ENCODE measurements at regions not wholly inside any gene's neighbourhood (a gene's known extent, or its start where the extent isn't known, plus 50 kb on each side); places are given as distances from the start of the nearest gene placed in this dataset.

DNA sequence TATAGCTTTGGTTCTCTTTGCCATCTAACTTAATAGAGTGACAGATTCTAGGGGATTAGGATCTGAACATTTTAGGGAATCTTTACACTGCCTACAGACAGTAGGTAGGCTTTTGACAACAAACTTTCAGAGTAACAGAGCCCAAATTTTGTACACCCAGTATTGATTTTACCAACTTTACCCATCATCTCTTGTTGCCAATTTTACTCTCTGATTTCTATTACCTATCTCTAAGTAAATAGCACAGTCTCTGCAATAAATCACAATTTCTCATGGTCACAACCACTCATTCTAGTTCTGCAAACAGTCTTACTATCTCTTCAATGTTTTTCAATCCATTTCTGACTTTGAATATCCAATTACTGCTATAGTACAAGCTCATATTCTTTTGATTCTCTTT is 1097.6 kb upstream of the PHF14 start:
- no peak overlapping the region for H3K4me3 ChIP-seq (ENCODE audit: low read depth, low read length)
- DNase-seq (ENCODE audit: low read depth) = no peak
- TF ChIP-seq, protein P1, sequence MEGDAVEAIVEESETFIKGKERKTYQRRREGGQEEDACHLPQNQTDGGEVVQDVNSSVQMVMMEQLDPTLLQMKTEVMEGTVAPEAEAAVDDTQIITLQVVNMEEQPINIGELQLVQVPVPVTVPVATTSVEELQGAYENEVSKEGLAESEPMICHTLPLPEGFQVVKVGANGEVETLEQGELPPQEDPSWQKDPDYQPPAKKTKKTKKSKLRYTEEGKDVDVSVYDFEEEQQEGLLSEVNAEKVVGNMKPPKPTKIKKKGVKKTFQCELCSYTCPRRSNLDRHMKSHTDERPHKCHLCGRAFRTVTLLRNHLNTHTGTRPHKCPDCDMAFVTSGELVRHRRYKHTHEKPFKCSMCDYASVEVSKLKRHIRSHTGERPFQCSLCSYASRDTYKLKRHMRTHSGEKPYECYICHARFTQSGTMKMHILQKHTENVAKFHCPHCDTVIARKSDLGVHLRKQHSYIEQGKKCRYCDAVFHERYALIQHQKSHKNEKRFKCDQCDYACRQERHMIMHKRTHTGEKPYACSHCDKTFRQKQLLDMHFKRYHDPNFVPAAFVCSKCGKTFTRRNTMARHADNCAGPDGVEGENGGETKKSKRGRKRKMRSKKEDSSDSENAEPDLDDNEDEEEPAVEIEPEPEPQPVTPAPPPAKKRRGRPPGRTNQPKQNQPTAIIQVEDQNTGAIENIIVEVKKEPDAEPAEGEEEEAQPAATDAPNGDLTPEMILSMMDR (IDR thresholded peaks at IDR 0.05; ENCODE audit: insufficient read depth, low read length) = no peak

DNA sequence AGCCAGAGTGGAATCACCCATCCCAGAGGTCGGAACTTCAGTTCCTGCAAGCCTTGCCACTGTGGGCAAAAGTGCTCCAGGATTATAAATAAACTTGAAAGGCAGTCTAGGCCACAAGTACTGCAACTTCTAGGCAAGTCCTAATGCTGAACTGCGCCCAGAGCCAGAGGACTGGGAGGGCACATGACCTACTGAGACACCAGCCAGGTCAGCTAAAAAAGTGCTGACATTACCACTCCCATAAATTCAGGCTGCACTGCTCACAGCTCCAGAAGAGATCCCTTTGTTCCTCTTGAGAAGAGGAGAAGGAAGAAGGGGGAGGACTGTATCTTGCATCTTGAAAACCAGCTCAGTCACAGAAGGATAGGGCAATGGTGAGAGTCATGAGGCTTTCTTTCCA is 1084.1 kb upstream of the PHF14 start:
- H3K4me3 ChIP-seq (ENCODE audit: low read depth, low read length) = no peak overlapping the region
- TF ChIP-seq, protein P1 (IDR thresholded peaks at IDR 0.05; ENCODE audit: insufficient read depth, low read length) = no peak
- no peak for DNase-seq (ENCODE audit: low read depth)

DNA sequence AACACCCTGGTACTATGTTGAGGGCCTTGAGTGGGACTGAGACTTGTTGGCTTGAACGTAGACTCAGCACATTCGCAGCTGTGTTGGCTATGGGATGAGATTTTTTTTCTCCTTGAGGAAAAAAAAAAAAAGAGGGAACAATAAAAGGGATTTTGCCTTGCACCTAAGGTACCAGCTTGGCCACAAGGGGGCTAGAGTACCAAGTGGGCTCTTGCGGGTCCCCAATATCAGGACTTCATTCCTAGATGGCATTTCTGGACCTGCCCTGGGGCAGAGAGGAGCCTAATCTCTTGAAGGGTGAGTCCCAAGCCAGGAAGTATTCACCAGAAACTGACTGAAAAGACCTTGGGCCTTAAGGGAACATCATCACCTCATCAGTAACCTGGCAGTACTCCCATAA is 1083.6 kb upstream of the PHF14 start:
- no peak overlapping the region for H3K4me3 ChIP-seq (ENCODE audit: low read depth, low read length)
- no peak for DNase-seq (ENCODE audit: low read depth)
- TF ChIP-seq, protein P1 (IDR thresholded peaks at IDR 0.05; ENCODE audit: insufficient read depth, low read length) = no peak

DNA sequence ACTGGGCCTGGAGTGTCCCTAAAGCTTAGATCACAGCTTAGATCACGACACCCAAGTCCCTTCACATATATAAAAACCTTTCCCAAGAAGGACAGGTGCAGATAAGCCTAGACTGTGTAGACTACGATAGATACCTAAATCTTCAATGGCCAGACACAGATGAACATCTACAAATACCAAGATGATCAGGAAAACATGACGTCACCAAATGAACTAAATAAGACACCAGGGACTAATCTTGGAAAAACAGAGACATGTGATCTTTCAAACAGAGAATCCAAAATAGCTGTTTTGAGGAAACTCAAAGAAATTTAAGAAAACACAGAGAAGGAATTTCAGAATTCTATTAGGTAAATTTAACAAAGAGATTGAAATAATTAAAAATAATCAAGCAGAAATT is 1082.6 kb upstream of the PHF14 start:
- no peak for DNase-seq (ENCODE audit: low read depth)

DNA sequence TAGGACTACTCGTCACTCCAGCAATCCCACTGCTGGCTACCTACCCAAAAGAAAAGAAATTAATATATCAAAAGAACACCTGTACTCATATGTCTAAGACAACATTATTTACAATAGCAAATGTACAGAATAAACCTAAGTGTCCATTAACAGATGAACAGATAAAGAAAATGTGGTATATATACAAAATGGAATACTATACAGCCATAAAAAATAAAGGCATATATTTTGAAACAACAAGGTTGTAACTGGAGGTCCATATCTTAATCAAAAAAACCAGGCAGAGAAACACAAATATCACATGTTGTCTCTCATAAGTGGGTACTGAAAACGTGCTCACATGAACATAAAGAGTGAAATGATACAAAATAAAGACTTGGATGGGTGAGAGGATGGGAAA is 1073.3 kb upstream of the PHF14 start:
- no peak overlapping the region for H3K4me3 ChIP-seq (ENCODE audit: low read depth, low read length)
- DNase-seq (ENCODE audit: low read depth) = no peak

More for the DNA sequence above, 1082.6 kb upstream of the PHF14 start:
- TF ChIP-seq, protein P1 (IDR thresholded peaks at IDR 0.05; ENCODE audit: insufficient read depth, low read length) = no peak
- H3K4me3 ChIP-seq (ENCODE audit: low read depth, low read length) = no peak overlapping the region

DNA sequence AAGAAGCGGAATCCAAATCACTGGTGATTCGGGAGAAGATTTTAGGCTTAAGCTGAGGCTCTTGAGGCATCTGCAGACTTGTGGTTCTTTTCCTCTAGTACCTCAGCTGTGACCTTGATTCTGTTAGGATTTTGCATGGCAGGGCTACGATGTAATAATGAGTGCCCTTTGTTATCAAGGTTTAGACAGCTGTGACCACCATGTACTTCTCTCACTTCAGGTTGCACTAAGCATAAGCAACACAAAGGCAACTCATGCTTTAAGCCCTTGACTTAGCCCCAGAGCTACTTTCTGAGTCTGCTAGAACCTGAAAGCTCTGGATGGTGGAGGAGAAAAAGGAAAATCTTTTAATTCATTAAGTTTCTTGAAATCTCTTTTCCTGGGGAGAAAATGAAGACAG is 1052.3 kb upstream of the PHF14 start:
- H3K4me3 ChIP-seq (ENCODE audit: low read depth, low read length) = no peak overlapping the region
- TF ChIP-seq, protein P1 (IDR thresholded peaks at IDR 0.05; ENCODE audit: insufficient read depth, low read length) = no peak

More for the DNA sequence above, 1073.3 kb upstream of the PHF14 start:
- TF ChIP-seq, protein P1 (IDR thresholded peaks at IDR 0.05; ENCODE audit: insufficient read depth, low read length) = no peak

DNA sequence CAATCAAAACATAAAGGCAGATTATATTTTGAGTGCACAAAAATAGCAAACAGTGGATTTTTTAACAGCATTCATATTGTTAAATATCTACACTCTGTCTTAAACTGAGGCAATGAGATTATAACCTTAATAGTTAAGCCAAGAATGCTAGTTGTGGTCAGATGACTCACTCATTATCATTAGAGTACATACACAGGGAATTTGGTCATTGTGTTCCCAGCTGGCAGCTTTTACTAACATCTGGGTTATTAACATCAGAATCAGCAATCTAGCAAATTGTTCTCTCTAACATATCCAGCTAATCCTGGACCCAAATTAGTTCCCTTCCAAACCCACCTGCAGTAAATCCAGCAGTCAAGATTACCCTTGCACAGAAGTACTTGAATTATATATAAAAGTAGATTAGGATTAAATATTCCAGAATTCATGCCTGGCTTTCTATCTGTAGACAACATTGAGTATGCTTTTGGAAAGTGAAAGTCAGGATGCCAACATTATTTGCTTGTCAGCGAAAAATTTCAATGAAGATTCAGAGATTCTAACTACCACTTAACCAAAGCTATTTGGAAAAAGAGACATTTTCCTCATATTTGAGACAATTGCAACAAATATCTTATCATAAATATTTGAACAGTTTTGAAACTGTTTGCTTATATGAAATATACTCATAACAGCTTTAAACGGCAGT is 1035.6 kb upstream of the PHF14 start:
- TF ChIP-seq, protein P1 (IDR thresholded peaks at IDR 0.05; ENCODE audit: insufficient read depth, low read length) = no peak
- DNase-seq (ENCODE audit: low read depth) = no peak
- H3K4me3 ChIP-seq (ENCODE audit: low read depth, low read length) = no peak overlapping the region

More for the DNA sequence above, 1052.3 kb upstream of the PHF14 start:
- no peak for DNase-seq (ENCODE audit: low read depth)
